ENCODE measurements at regions not wholly inside any gene's neighbourhood (a gene's known extent, or its start where the extent isn't known, plus 50 kb on each side); places are given as distances from the start of the nearest gene placed in this dataset.
A peak's percentile ranks its signal among the peaks of the same experiment; 100 is the strongest.

- TF ChIP-seq GPBP1L1 (CRISPR knock-in tag; IDR thresholded peaks at IDR 0.05): no peak
- TF ChIP-seq RCOR2 (CRISPR knock-in tag; IDR thresholded peaks at IDR 0.05): peak; percentile 23; the same call in 1 of the 2 replicates
- TF ChIP-seq ZFP90 (CRISPR knock-in tag; IDR thresholded peaks at IDR 0.05; ENCODE audit: borderline replicate concordance): no peak
- no peak for TF ChIP-seq ZMAT3 (CRISPR knock-in tag; conservative IDR thresholded peaks at IDR 0.05)
- TF ChIP-seq PHB2 (IDR thresholded peaks at IDR 0.05; ENCODE audit: partially characterized antibody): no peak
- TF ChIP-seq MIER2 (CRISPR knock-in tag; IDR thresholded peaks at IDR 0.05): no peak
- TF ChIP-seq TOPORS (CRISPR knock-in tag; IDR thresholded peaks at IDR 0.05): no peak
- TF ChIP-seq JARID2 (CRISPR knock-in tag; IDR thresholded peaks at IDR 0.05; ENCODE audit: insufficient replicate concordance): no peak
- TF ChIP-seq SALL2 (CRISPR knock-in tag; IDR thresholded peaks at IDR 0.05): 0 out of 2 replicates have a peak, but pooled peaks have one; percentile 32
- TF ChIP-seq MED1 (CRISPR knock-in tag; IDR thresholded peaks at IDR 0.05): 0 out of 2 replicates have a peak, but pooled peaks have one; percentile 41
- no peak for TF ChIP-seq ZFP1 (CRISPR knock-in tag; IDR thresholded peaks at IDR 0.05)
- TF ChIP-seq RARA (CRISPR knock-in tag; IDR thresholded peaks at IDR 0.05): no peak
- TF ChIP-seq ZNF317 (CRISPR knock-in tag; IDR thresholded peaks at IDR 0.05): no peak
- no peak for TF ChIP-seq FOXA1 (IDR thresholded peaks at IDR 0.05)
- 0 out of 2 replicates have a peak, but pooled peaks have one; percentile 11 for TF ChIP-seq FOXA1 (CRISPR knock-in tag; IDR thresholded peaks at IDR 0.05)
- TF ChIP-seq ZNF678 (CRISPR knock-in tag; IDR thresholded peaks at IDR 0.05): no peak
- TF ChIP-seq ZBTB38 (CRISPR knock-in tag; IDR thresholded peaks at IDR 0.05): no peak
- TF ChIP-seq CBX5 (CRISPR knock-in tag; IDR thresholded peaks at IDR 0.05; ENCODE audit: borderline replicate concordance): no peak
- no peak for TF ChIP-seq SMYD3 (CRISPR knock-in tag; IDR thresholded peaks at IDR 0.05)
- TF ChIP-seq GATAD2A (CRISPR knock-in tag; IDR thresholded peaks at IDR 0.05): no peak
- TF ChIP-seq ZNF597 (CRISPR knock-in tag; IDR thresholded peaks at IDR 0.05): no peak
- no peak for TF ChIP-seq AFF4 (CRISPR knock-in tag; IDR thresholded peaks at IDR 0.05)
- TF ChIP-seq RARG (CRISPR knock-in tag; IDR thresholded peaks at IDR 0.05; ENCODE audit: low read depth): no peak
- TF ChIP-seq SRSF4 (IDR thresholded peaks at IDR 0.05; ENCODE audit: low read depth, low read length, poor library complexity, severe bottlenecking): no peak
- 0 out of 2 replicates have a peak, but pooled peaks have one; percentile 8 for TF ChIP-seq JUNB (CRISPR knock-in tag; IDR thresholded peaks at IDR 0.05; ENCODE audit: borderline replicate concordance)
- 0 out of 2 replicates have a peak, but pooled peaks have one; percentile 30 for TF ChIP-seq ADNP (CRISPR knock-in tag; IDR thresholded peaks at IDR 0.05)
- TF ChIP-seq NFATC3 (CRISPR knock-in tag; IDR thresholded peaks at IDR 0.05): no peak
- TF ChIP-seq YEATS2 (CRISPR knock-in tag; IDR thresholded peaks at IDR 0.05; ENCODE audit: borderline replicate concordance): no peak
Measured at GRCh38 chr6:11460001-11460668, 77.4 kb upstream of the TMEM170B start (continued).

All from HepG2 (cell line).